ENCODE measurements at regions not wholly inside any gene's neighbourhood (a gene's known extent, or its start where the extent isn't known, plus 50 kb on each side); places are given as distances from the start of the nearest gene placed in this dataset.

DNA sequence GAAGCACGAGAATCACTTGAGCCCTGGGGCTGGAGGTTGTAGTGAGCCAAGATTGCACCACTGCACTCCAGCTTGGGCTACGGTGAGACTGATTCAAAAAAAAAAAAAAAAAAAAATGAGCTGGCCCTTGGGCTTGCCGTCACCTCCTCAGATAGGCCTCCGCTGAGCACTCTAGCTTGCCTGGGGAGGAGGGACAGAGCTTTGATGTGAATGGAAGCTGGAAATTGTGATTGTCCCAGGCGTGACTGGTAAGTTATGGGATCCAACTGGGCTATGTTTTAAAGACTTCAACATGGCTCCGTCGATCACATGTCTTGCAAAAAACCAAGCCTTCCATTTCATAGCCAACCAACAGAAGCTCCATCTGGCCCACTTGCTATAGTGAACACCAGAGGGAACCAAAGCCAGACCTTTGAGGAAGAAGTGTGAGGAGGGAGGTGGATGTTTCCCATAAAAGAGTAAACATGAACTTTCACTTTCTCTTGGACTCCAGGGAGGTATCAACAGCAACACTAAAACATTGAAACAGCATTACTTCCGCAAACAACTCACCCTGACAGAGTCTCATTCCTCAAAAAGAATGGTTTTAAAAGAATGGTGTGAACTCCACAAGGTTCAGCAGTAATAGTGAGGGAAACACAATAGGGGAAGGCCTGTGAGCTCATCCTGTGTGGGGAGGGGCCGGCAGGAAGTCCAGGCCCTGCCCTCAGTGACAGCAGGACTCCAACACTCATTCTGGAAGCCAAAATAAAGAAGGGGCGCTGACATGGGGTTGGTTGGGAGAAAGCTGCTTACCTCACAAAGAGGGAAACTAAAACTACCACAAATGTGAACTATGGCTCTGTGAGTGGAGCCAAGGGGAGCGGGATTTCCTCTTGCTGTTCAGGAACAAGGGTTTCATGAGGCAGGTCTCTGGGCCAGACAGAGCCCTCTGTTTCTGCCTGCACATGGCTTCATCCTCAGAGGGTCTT, 59.2 kb upstream of the IL12A start:
- TF ChIP-seq, protein P1, sequence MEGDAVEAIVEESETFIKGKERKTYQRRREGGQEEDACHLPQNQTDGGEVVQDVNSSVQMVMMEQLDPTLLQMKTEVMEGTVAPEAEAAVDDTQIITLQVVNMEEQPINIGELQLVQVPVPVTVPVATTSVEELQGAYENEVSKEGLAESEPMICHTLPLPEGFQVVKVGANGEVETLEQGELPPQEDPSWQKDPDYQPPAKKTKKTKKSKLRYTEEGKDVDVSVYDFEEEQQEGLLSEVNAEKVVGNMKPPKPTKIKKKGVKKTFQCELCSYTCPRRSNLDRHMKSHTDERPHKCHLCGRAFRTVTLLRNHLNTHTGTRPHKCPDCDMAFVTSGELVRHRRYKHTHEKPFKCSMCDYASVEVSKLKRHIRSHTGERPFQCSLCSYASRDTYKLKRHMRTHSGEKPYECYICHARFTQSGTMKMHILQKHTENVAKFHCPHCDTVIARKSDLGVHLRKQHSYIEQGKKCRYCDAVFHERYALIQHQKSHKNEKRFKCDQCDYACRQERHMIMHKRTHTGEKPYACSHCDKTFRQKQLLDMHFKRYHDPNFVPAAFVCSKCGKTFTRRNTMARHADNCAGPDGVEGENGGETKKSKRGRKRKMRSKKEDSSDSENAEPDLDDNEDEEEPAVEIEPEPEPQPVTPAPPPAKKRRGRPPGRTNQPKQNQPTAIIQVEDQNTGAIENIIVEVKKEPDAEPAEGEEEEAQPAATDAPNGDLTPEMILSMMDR (optimal IDR thresholded peaks at IDR 0.05 in 1 of 3, IDR thresholded peaks at IDR 0.05 in 1 of 3, conservative IDR thresholded peaks at IDR 0.05 in 1 of 3; ENCODE audit: extremely low read depth in 1 of 3, insufficient read depth in 2 of 3, low read length in 3 of 3) = peak; percentile 14 to 23 (median 23)
- TF ChIP-seq EZH2 (IDR thresholded peaks at IDR 0.05; ENCODE audit: low read length) = no peak
